Calu3 (cell line): ENCODE measurements at regions not wholly inside any gene's neighbourhood (a gene's known extent, or its start where the extent isn't known, plus 50 kb on each side); places are given as distances from the start of the nearest gene placed in this dataset.
A peak's percentile ranks its signal among the peaks of the same experiment; 100 is the strongest.

ENCODE experiments used
- BruUV-seq: library from RNA; stranded (reverse); fragments of 400-500 nt; replicated peaks from 2 replicates; lab custom pipeline; 2021; lab: Mats Ljungman, UMichigan
- CTCF ChIA-PET: fragments of 300-600 bp; sonication (Branson Sonifier 250); formaldehyde crosslinking; loops from one replicate; lab custom pipeline; 2022; ENCODE audit warnings: antibody characterized with exemption; lab: Charles Lee
- DNase-seq: peaks from one replicate; pipeline ENCODE4 v3.0.0; 2022
- H3K27ac Mint-ChIP-seq: one replicate; pipeline ENCODE4 v1.8.0; 2022; ENCODE audit warnings: mixed read lengths; ENCODE audit not compliant: unreplicated experiment
- H3K27me3 Mint-ChIP-seq: one replicate; pipeline ENCODE4 v1.8.0; 2022; ENCODE audit warnings: mixed read lengths; ENCODE audit not compliant: unreplicated experiment
- H3K36me3 Mint-ChIP-seq: one replicate; pipeline ENCODE4 v1.8.0; 2022; ENCODE audit warnings: mild to moderate bottlenecking, moderate library complexity, mixed read lengths; ENCODE audit not compliant: insufficient read depth, unreplicated experiment
- H3K4me1 Mint-ChIP-seq: one replicate; pipeline ENCODE4 v1.8.0; 2022; ENCODE audit warnings: mild to moderate bottlenecking, low read depth, mixed read lengths; ENCODE audit not compliant: unreplicated experiment
- H3K4me3 Mint-ChIP-seq: one replicate; pipeline ENCODE4 v1.8.0; 2022; ENCODE audit warnings: mild to moderate bottlenecking, low read depth, moderate library complexity, mixed read lengths; ENCODE audit not compliant: unreplicated experiment
- H3K9me3 Mint-ChIP-seq: one replicate; pipeline ENCODE4 v1.8.0; 2022; ENCODE audit warnings: low read depth, mixed read lengths; ENCODE audit not compliant: unreplicated experiment
- intact Hi-C: fragments of 100-400 bp; cut with micrococcal nuclease; formaldehyde crosslinking; loops from one replicate; pipeline ENCODE4 v1.10.0; 2022; ENCODE audit not compliant: unreplicated experiment
- TF ChIP-seq, protein P1 (sequence below): fragments of 200-600 bp; IDR thresholded peaks from one replicate; pipeline ENCODE4 v1.8.0; 2022; ENCODE audit warnings: antibody characterized with exemption; ENCODE audit not compliant: unreplicated experiment

GRCh38 chr20:57952136-57952535, 242.3 kb upstream of the PMEPA1 start:
- no TSS peak for BruUV-seq
- intact Hi-C loops: no loop called here
- Mint-ChIP-seq H3K4me1 (no peaks in the 10 kb centered on the region), H3K36me3 (no peaks in the 10 kb centered on the region), H3K27me3 (no peaks in the 10 kb centered on the region), H3K9me3 (peaks cover 14% of the 10 kb centered on the region), H3K4me3 (no peak overlapping the region), H3K27ac (no peak overlapping the region)
- DNase-seq: no peak
- CTCF ChIA-PET: no interaction called here
- TF ChIP-seq, protein P1, sequence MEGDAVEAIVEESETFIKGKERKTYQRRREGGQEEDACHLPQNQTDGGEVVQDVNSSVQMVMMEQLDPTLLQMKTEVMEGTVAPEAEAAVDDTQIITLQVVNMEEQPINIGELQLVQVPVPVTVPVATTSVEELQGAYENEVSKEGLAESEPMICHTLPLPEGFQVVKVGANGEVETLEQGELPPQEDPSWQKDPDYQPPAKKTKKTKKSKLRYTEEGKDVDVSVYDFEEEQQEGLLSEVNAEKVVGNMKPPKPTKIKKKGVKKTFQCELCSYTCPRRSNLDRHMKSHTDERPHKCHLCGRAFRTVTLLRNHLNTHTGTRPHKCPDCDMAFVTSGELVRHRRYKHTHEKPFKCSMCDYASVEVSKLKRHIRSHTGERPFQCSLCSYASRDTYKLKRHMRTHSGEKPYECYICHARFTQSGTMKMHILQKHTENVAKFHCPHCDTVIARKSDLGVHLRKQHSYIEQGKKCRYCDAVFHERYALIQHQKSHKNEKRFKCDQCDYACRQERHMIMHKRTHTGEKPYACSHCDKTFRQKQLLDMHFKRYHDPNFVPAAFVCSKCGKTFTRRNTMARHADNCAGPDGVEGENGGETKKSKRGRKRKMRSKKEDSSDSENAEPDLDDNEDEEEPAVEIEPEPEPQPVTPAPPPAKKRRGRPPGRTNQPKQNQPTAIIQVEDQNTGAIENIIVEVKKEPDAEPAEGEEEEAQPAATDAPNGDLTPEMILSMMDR: no peak

DNA sequence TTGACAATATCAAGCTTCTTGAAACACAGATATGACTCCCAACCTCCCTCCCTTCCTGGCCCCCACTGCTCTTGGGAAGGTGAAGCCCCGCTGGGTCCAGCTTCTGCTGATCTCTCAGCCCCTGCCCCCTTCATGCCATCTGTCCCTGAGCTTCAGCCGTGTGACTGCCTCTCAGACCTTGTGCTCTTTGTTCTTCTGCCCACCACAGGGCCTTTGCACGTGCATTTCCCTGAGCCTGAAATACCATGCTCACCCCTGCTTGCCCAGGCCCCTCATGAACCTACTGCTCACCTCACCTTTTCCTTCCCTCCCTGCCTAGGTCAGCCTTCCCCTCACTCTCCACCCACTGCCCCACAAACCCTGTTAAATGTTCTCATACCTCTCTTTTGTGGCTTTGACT, 241.7 kb upstream of the PMEPA1 start:
- Mint-ChIP-seq H3K27me3 (no peaks in the 10 kb centered on the region), H3K36me3 (peaks cover 3% of the 10 kb centered on the region), H3K9me3 (peaks cover 14% of the 10 kb centered on the region), H3K4me1 (no peaks in the 10 kb centered on the region), H3K4me3 (no peak overlapping the region), H3K27ac (no peak overlapping the region)
- no peak for DNase-seq
- BruUV-seq: no TSS peak
- CTCF ChIA-PET: no interaction called here
- intact Hi-C loops: no loop called here
- TF ChIP-seq, protein P1: no peak

DNA sequence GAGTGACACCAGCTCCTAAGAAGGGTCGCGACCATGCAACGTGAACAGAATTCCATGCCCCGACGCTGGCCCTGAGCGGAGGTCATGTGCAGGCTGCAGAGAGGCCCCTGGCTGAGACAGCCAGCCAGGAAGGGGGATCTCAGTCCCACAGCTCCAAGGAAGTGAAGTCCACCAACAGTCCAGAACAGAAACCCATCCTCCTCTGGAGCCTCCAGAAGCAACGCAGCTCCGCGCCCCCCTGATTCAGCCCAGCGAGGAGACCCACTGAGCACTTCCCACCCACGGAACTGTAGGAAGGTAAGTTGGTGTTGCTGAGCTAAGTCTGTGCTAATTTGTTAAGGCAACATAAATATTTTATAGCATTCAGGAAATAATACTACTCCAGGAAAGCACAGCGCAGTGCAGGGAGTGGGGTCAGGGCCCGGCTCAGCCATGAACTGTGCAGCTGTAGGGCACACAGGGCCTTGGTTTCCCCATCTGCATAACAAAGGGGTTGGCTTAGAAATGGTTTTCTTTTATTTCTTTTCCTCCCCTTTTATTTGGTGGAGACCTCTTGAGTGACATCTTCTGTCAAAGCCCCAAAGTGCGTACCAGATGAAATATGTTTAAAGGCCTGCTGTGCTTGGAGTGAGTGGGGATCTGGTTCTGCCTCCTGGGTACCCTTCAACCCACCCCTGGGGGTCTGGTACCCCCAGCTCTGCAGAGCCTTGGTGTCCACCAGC, 241.1 kb upstream of the PMEPA1 start:
- TF ChIP-seq, protein P1: no peak
- peaks cover 14% of the 10 kb centered on the region for H3K9me3 Mint-ChIP-seq
- CTCF ChIA-PET: no interaction called here
- no TSS peak for BruUV-seq
- no peaks in the 10 kb centered on the region for H3K4me1 Mint-ChIP-seq
- intact Hi-C loops: no loop called here
- no peak for DNase-seq
- no peaks in the 10 kb centered on the region for H3K27me3 Mint-ChIP-seq
- no peak overlapping the region for H3K4me3 Mint-ChIP-seq
- H3K36me3 Mint-ChIP-seq: peaks cover 4% of the 10 kb centered on the region
- H3K27ac Mint-ChIP-seq: no peak overlapping the region

DNA sequence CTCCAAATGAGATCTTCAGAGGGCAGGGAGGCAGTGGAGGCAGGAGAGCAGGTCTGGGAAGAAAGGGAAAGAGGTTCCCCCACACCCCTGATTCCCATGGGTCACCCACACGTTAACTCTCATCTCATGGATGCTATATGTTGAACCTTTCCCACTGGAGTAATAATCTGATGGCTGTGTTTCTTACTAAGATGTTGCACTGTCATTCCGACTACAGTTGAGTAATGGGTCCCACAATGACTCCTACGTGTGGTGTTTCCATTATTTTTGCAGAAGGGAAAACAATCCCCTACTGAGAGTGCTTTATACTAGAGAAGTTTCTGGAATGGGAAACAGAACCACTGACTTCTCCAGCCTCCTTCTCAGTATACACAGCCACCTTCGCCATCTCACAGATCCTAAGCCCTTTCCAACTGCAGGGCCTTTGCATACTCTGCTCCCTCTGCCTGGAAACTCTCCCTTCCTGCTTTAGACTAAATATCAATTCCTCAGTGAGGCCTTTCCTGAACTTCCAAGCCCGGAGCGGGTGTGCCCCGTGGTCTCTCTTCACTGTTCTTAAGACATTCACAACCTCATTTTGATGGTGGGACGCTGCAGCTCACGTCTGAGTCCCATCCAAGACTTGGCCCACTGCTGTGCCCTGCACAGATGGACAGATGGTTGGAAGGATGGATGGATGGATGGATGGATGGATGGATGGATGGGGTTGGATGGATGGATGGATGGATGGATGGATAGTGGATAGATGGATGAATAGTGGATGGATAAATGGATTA, 238.6 kb upstream of the PMEPA1 start:
- CTCF ChIA-PET: no interaction called here
- Mint-ChIP-seq H3K36me3 (peaks cover 4% of the 10 kb centered on the region), H3K9me3 (peaks cover 7% of the 10 kb centered on the region), H3K27me3 (no peaks in the 10 kb centered on the region), H3K4me1 (peaks cover 7% of the 10 kb centered on the region), H3K27ac (peak overlapping the region; percentile 17), H3K4me3 (no peak overlapping the region)
- DNase-seq: no peak
- intact Hi-C loops: no loop called here
- no TSS peak for BruUV-seq
- TF ChIP-seq, protein P1: no peak
